A549 (cell line): ENCODE measurements at regions not wholly inside any gene's neighbourhood (a gene's known extent, or its start where the extent isn't known, plus 50 kb on each side); places are given as distances from the start of the nearest gene placed in this dataset.

Experiments
- ATAC-seq, 2 experiments: fragments of 200-7000 bp in 1 of 2; fragments of >200 bp in 1 of 2; cut with Nextera tagmentation in 1 of 2; cut with Tn5 transposase in 1 of 2; 3 replicates each; pipeline versions ENCODE4 v1.8.0 to v1.9.1; 2018 to 2020; ENCODE audit warnings: mild to moderate bottlenecking in 1 of 2, moderate library complexity in 1 of 2
- CTCF ChIA-PET: fragments of 300-600 bp; sonication (Branson Sonifier 250); formaldehyde crosslinking; extraction: SDS; loops from one replicate; lab custom pipeline; 2021; ENCODE audit warnings: antibody characterized with exemption, inconsistent platforms; lab: Yijun Ruan, JAX
- POLR2A ChIA-PET: fragments of 350-600 bp; formaldehyde crosslinking; extraction: SDS; loops from one replicate; lab custom pipeline; 2021; ENCODE audit warnings: antibody characterized with exemption, inconsistent platforms; lab: Yijun Ruan, JAX
- DNase-seq, 2 experiments: peaks; one replicate each; pipeline versions ENCODE4 v3.0.0 to v3.0.0-alpha.2; 2011 to 2016; ENCODE audit warnings: low read depth in 1 of 2, low spot score in 1 of 2
- FAIRE-seq: peaks from 2 replicates; lab custom pipeline; 2011; peaks lifted over from hg19 to GRCh38; lab: Jason Lieb, UNC
- H3K27ac ChIP-seq, 2 experiments: fragments of >200 bp; sonication (Bioruptor Twin); formaldehyde crosslinking; 3 replicates each; pipeline ENCODE4 v1.5.1; 2016 to 2017
- H3K4me1 ChIP-seq: fragments of >200 bp; sonication (Bioruptor Twin); formaldehyde crosslinking; 3 replicates; pipeline ENCODE4 v1.6.1; 2016
- H3K4me2 ChIP-seq: fragments of >200 bp; sonication (Bioruptor Twin); formaldehyde crosslinking; 3 replicates; pipeline ENCODE4 v1.6.1; 2016
- H3K4me3 ChIP-seq: fragments of >200 bp; sonication (Bioruptor Twin); formaldehyde crosslinking; 3 replicates; pipeline ENCODE4 v1.5.1; 2016
- H3K9me3 ChIP-seq: fragments of >200 bp; sonication (Bioruptor Twin); formaldehyde crosslinking; 3 replicates; pipeline ENCODE4 v1.6.1; 2016
- CBX8 ChIP-seq: fragments of 200-600 bp; sonication (generic); IDR thresholded peaks from 2 replicates; pipeline ENCODE4 v1.6.1; 2016
- CEBPB ChIP-seq, 2 experiments: fragments of >200 bp in 1 of 2; sonication (Bioruptor Twin) in 1 of 2; formaldehyde crosslinking in 1 of 2; IDR thresholded peaks; 2 replicates each; pipeline ENCODE4 v1.6.1; 2012 to 2016
- CHD2 ChIP-seq: fragments of 150-350 bp; IDR thresholded peaks from 2 replicates; pipeline ENCODE4 v1.6.1; 2014; ENCODE audit warnings: low read length; ENCODE audit not compliant: partially characterized antibody
- EHF ChIP-seq: fragments of 250-450 bp; sonication (Bioruptor Pico); IDR thresholded peaks from 2 replicates; pipeline ENCODE4 v1.5.0; 2020; ENCODE audit warnings: mild to moderate bottlenecking
- EHMT2 ChIP-seq: fragments of 200-600 bp; sonication (generic); IDR thresholded peaks from 2 replicates; pipeline ENCODE4 v1.6.1; 2016; ENCODE audit warnings: antibody characterized with exemption, low read depth, mild to moderate bottlenecking, moderate library complexity
- EP300 ChIP-seq, 2 experiments: fragments of >200 bp; sonication (Bioruptor Twin); formaldehyde crosslinking; IDR thresholded peaks; 2 replicates in 1 of 2; 3 replicates in 1 of 2; pipeline ENCODE4 v1.6.1; 2016 to 2017
- FOSB ChIP-seq: fragments of 250-450 bp; sonication (Bioruptor Pico); IDR thresholded peaks from 2 replicates; pipeline ENCODE4 v1.5.0; 2020; ENCODE audit warnings: mild to moderate bottlenecking, moderate library complexity
- FOXS1 ChIP-seq: fragments of 250-450 bp; sonication (Bioruptor Pico); IDR thresholded peaks from 2 replicates; pipeline ENCODE4 v1.5.0; 2020; ENCODE audit warnings: mild to moderate bottlenecking, moderate library complexity
- GATA3 ChIP-seq: IDR thresholded peaks from 2 replicates; pipeline ENCODE4 v1.6.1; 2012; ENCODE audit warnings: borderline replicate concordance
- HDAC2 ChIP-seq: fragments of 200-600 bp; sonication (generic); IDR thresholded peaks from 2 replicates; pipeline ENCODE4 v1.6.1; 2016
- HOXA7 ChIP-seq: fragments of 250-450 bp; sonication (Bioruptor Pico); IDR thresholded peaks from 2 replicates; pipeline ENCODE4 v1.5.0; 2020; ENCODE audit warnings: mild to moderate bottlenecking, moderate library complexity
- HOXB5 ChIP-seq: fragments of 250-450 bp; sonication (Bioruptor Pico); IDR thresholded peaks from 2 replicates; pipeline ENCODE4 v1.5.0; 2020; ENCODE audit warnings: mild to moderate bottlenecking, moderate library complexity
- JUN ChIP-seq, 2 experiments: fragments of >200 bp; sonication (Bioruptor Twin); formaldehyde crosslinking; IDR thresholded peaks; 2 replicates in 1 of 2; 3 replicates in 1 of 2; pipeline ENCODE4 v1.6.1; 2016 to 2017
- KDM1A ChIP-seq: fragments of 200-600 bp; sonication (generic); IDR thresholded peaks from 2 replicates; pipeline ENCODE4 v1.6.1; 2016; ENCODE audit warnings: low read depth, mild to moderate bottlenecking
- MAFK ChIP-seq: fragments of 450-650 bp; IDR thresholded peaks from 2 replicates; pipeline ENCODE4 v1.6.1; 2014; ENCODE audit not compliant: partially characterized antibody
- MYC ChIP-seq: IDR thresholded peaks from 2 replicates; pipeline ENCODE4 v1.6.1; 2012; ENCODE audit warnings: mild to moderate bottlenecking, inconsistent platforms, low read length, improper control_type of control experiment, borderline replicate concordance
- POLR2AphosphoS2 ChIP-seq: conservative IDR thresholded peaks from 2 replicates; pipeline ENCODE4 v1.6.1; 2012; ENCODE audit warnings: low read length, improper control_type of control experiment, inconsistent platforms
- RCOR1 ChIP-seq: fragments of 150-350 bp; IDR thresholded peaks from 2 replicates; pipeline ENCODE4 v1.6.1; 2014; ENCODE audit warnings: antibody characterized with exemption, low read length, low read depth
- RFX5 ChIP-seq: fragments of 450-650 bp; IDR thresholded peaks from 2 replicates; pipeline ENCODE4 v1.7.1; 2014; ENCODE audit warnings: antibody characterized with exemption, mild to moderate bottlenecking, moderate library complexity
- SREBF2 ChIP-seq: fragments of 450-650 bp; IDR thresholded peaks from 2 replicates; pipeline ENCODE4 v1.6.1; 2014; ENCODE audit warnings: mild to moderate bottlenecking, moderate library complexity
- ZNF302 ChIP-seq: fragments of 250-450 bp; sonication (Bioruptor Pico); IDR thresholded peaks from 2 replicates; pipeline ENCODE4 v1.9.0; 2021; ENCODE audit warnings: inconsistent platforms, mild to moderate bottlenecking, moderate library complexity
- ZSCAN20 ChIP-seq: fragments of 250-450 bp; sonication (Bioruptor Pico); IDR thresholded peaks from 2 replicates; pipeline ENCODE4 v1.8.0; 2022; ENCODE audit warnings: mild to moderate bottlenecking, moderate library complexity
- WGBS: methylation state at CpG from one replicate; pipeline ENCODE4 v1.1.6; 2017; ENCODE audit errors: missing lambda C conversion rate; 5-methylcytosine and 5-hydroxymethylcytosine counted together
- TF ChIP-seq, protein P1 (sequence below): fragments of 450-650 bp; IDR thresholded peaks from 2 replicates; pipeline ENCODE4 v1.6.1; 2014; ENCODE audit warnings: antibody characterized with exemption
- TF ChIP-seq, protein P2 (sequence below): fragments of 200-600 bp; sonication (generic); IDR thresholded peaks from 2 replicates; pipeline ENCODE4 v1.6.1; 2016; ENCODE audit warnings: antibody characterized with exemption, mild to moderate bottlenecking, moderate library complexity
- TF ChIP-seq, protein P3 (sequence below): IDR thresholded peaks from 2 replicates; pipeline ENCODE4 v1.6.1; 2012
- TF ChIP-seq, protein P4 (sequence below): fragments of 250-450 bp; sonication (Bioruptor Pico); IDR thresholded peaks from 2 replicates; pipeline ENCODE4 v1.5.0; 2021; ENCODE audit warnings: mild to moderate bottlenecking, moderate library complexity, borderline replicate concordance
- TF ChIP-seq, protein P5 (sequence below): fragments of >200 bp; sonication (Bioruptor Twin); formaldehyde crosslinking; IDR thresholded peaks from 3 replicates; pipeline ENCODE4 v1.6.1; 2016

DNA sequence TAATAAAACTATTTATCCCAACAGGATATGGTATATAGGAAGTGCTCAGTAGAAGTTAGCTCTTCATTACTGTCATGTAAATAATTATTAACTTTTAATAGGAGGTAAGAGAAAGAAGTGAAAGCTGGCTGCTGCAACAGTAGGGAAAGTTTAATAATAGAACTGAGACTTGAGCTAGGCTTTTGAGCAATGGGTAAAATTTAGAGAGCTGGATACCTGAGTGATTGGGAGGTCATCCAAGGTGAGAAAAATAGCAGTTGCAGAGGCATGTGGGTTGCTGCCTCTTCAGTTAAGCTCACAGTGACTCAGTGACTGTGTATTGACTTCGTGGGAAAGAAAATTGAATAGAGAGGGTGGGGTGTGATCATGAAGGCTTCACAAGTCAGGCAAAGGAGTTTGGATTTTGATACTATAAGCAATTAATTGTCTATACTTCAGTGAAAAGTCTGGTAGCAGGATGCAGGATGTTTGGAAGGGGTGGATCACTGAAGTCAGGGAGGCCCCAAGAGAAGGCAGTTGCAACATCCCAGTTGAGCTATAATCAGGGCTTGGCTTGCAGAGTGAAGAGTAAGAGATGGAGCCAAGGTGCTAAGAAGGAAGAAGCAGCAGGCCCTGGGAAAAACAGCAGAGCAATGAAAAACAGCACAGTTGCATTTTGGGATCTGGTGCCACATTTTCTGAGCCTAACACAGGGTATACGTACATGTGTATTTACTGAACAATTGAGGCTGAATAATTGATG is 172.0 kb upstream of the FRMD6 start:
- DNase-seq (no peak), FAIRE-seq (no peak), ATAC-seq (no peak)
- peaks cover 9% of the 10 kb centered on the region for H3K4me1 ChIP-seq
- no peak overlapping the region for H3K4me3 ChIP-seq
- H3K4me2 ChIP-seq: peak overlapping the region; percentile 12; the same call in 1 of the 3 replicates
- TF ChIP-seq HDAC2 (no peak), HOXA7 (CRISPR knock-in tag) (no peak), GATA3 (no peak), FOXS1 (no peak), SREBF2 (no peak), EHF (CRISPR knock-in tag) (no peak), ZNF302 (no peak), KDM1A (no peak), CHD2 (no peak), FOSB (no peak), RCOR1 (no peak), CBX8 (no peak), JUN (IDR thresholded peaks at IDR 0.05) (no peak), EP300 (IDR thresholded peaks at IDR 0.05) (no peak), CEBPB (IDR thresholded peaks at IDR 0.05) (no peak), POLR2AphosphoS2 (no peak), HOXB5 (no peak)
- TF ChIP-seq, protein P1, sequence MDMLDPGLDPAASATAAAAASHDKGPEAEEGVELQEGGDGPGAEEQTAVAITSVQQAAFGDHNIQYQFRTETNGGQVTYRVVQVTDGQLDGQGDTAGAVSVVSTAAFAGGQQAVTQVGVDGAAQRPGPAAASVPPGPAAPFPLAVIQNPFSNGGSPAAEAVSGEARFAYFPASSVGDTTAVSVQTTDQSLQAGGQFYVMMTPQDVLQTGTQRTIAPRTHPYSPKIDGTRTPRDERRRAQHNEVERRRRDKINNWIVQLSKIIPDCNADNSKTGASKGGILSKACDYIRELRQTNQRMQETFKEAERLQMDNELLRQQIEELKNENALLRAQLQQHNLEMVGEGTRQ: no peak
- TF ChIP-seq, protein P2, sequence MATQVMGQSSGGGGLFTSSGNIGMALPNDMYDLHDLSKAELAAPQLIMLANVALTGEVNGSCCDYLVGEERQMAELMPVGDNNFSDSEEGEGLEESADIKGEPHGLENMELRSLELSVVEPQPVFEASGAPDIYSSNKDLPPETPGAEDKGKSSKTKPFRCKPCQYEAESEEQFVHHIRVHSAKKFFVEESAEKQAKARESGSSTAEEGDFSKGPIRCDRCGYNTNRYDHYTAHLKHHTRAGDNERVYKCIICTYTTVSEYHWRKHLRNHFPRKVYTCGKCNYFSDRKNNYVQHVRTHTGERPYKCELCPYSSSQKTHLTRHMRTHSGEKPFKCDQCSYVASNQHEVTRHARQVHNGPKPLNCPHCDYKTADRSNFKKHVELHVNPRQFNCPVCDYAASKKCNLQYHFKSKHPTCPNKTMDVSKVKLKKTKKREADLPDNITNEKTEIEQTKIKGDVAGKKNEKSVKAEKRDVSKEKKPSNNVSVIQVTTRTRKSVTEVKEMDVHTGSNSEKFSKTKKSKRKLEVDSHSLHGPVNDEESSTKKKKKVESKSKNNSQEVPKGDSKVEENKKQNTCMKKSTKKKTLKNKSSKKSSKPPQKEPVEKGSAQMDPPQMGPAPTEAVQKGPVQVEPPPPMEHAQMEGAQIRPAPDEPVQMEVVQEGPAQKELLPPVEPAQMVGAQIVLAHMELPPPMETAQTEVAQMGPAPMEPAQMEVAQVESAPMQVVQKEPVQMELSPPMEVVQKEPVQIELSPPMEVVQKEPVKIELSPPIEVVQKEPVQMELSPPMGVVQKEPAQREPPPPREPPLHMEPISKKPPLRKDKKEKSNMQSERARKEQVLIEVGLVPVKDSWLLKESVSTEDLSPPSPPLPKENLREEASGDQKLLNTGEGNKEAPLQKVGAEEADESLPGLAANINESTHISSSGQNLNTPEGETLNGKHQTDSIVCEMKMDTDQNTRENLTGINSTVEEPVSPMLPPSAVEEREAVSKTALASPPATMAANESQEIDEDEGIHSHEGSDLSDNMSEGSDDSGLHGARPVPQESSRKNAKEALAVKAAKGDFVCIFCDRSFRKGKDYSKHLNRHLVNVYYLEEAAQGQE: no peak
- TF ChIP-seq, protein P3, sequence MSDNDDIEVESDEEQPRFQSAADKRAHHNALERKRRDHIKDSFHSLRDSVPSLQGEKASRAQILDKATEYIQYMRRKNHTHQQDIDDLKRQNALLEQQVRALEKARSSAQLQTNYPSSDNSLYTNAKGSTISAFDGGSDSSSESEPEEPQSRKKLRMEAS: no peak
- TF ChIP-seq, all 56 proteins: peak for 0
- H3K9me3 ChIP-seq: no peaks in the 10 kb centered on the region
- no peak overlapping the region for H3K27ac ChIP-seq
- CTCF ChIA-PET: interaction anchor here (0.9 to 1.3 kb wide), 3 partner anchors 13 to 296 kb away, joined by 3 read pairs; no protein-coding TSS in a partner anchor
- WGBS: 55% methylated on average over 2 of the region's 2 CpGs
- POLR2A ChIA-PET: no interaction called here

DNA sequence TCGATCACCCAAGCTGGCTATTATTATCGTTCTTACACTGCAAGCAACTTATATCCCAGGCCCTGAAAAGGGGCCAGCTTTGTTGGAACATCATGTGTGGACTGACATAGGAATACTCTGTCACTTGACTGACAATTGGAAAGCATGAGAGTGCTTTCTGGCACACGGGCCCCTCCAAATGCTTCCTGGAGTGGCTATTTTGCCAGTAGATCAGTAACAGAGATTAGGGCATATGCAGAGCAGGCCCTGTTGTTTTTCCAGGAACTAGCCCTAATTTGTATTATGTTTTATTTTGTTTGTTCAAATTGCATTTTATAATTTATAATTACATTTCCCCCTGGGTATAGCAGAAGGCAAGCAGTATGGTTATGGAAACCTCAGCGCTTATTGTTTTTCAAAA is 170.1 kb upstream of the FRMD6 start:
- DNase-seq: no peak
- no peak overlapping the region for H3K4me3 ChIP-seq
- no peak overlapping the region for H3K4me2 ChIP-seq
- H3K27ac ChIP-seq: no peak overlapping the region
- no peak for FAIRE-seq
- 84% methylated on average over 4 of the region's 4 CpGs for WGBS
- ChIA-PET POLR2A (no interaction called here), CTCF (interaction anchor here (0.7 to 0.9 kb wide), 2 partner anchors 32 to 66 kb away, joined by 3 to 4 read pairs; no protein-coding TSS in a partner anchor)
- no peaks in the 10 kb centered on the region for H3K9me3 ChIP-seq
- peaks cover 9% of the 10 kb centered on the region for H3K4me1 ChIP-seq
- ATAC-seq: no peak
- TF ChIP-seq EHMT2: no peak
- TF ChIP-seq, protein P4, sequence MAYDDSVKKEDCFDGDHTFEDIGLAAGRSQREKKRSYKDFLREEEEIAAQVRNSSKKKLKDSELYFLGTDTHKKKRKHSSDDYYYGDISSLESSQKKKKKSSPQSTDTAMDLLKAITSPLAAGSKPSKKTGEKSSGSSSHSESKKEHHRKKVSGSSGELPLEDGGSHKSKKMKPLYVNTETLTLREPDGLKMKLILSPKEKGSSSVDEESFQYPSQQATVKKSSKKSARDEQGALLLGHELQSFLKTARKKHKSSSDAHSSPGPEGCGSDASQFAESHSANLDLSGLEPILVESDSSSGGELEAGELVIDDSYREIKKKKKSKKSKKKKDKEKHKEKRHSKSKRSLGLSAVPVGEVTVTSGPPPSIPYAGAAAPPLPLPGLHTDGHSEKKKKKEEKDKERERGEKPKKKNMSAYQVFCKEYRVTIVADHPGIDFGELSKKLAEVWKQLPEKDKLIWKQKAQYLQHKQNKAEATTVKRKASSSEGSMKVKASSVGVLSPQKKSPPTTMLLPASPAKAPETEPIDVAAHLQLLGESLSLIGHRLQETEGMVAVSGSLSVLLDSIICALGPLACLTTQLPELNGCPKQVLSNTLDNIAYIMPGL (CRISPR knock-in tag): no peak
- TF ChIP-seq MAFK: no peak
- TF ChIP-seq, protein P5, sequence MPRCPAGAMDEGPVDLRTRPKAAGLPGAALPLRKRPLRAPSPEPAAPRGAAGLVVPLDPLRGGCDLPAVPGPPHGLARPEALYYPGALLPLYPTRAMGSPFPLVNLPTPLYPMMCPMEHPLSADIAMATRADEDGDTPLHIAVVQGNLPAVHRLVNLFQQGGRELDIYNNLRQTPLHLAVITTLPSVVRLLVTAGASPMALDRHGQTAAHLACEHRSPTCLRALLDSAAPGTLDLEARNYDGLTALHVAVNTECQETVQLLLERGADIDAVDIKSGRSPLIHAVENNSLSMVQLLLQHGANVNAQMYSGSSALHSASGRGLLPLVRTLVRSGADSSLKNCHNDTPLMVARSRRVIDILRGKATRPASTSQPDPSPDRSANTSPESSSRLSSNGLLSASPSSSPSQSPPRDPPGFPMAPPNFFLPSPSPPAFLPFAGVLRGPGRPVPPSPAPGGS: no peak
- TF ChIP-seq ZSCAN20 (CRISPR knock-in tag): no peak
- no peak for TF ChIP-seq RFX5
- no peak for TF ChIP-seq CHD2
- TF ChIP-seq MYC: no peak
- TF ChIP-seq, all 56 proteins: peak for 0
